ENCODE measurements at regions not wholly inside any gene's neighbourhood (a gene's known extent, or its start where the extent isn't known, plus 50 kb on each side); places are given as distances from the start of the nearest gene placed in this dataset.
A peak's percentile ranks its signal among the peaks of the same experiment; 100 is the strongest.
"Not testable (repeated sequence)": the region's sequence is repeated elsewhere in the genome, so short reads cannot be mapped to it uniquely, and the experiment has no call there.

GRCh38 chr11:134660416-134660815 lies 248.4 kb upstream of the B3GAT1 start:
- H3K4me3 ChIP-seq, result no peak overlapping the region
- no peaks in the 10 kb centered on the region for H3K9me3 ChIP-seq
- no peaks in the 10 kb centered on the region for H3K27me3 ChIP-seq
- no peak for DNase-seq
- H3K36me3 ChIP-seq, result no peaks in the 10 kb centered on the region

- Histone ChIP-seq H3K27me3 (no peaks in the 10 kb centered on the region), H3K4me3 (no peak overlapping the region), H3K9me3 (no peaks in the 10 kb centered on the region), H3K36me3 (no peaks in the 10 kb centered on the region)
- DNase-seq, result no peak
Measured at GRCh38 chr11:134659882-134660281, 247.8 kb upstream of the B3GAT1 start.

- Histone ChIP-seq H3K9me3 (no peaks in the 10 kb centered on the region), H3K36me3 (no peaks in the 10 kb centered on the region), H3K27me3 (no peaks in the 10 kb centered on the region), H3K4me3 (no peak overlapping the region)
- DNase-seq, result no peak
Measured at GRCh38 chr11:134658481-134659225, 246.6 kb upstream of the B3GAT1 start.

- DNase-seq, result no peak
- Histone ChIP-seq H3K27me3 (no peaks in the 10 kb centered on the region), H3K4me3 (no peak overlapping the region), H3K36me3 (no peaks in the 10 kb centered on the region), H3K9me3 (no peaks in the 10 kb centered on the region)
Measured at GRCh38 chr11:134657631-134658030, 245.6 kb upstream of the B3GAT1 start.

GRCh38 chr11:134656861-134657540 lies 245.0 kb upstream of the B3GAT1 start:
- H3K36me3 ChIP-seq, result no peaks in the 10 kb centered on the region
- no peaks in the 10 kb centered on the region for H3K9me3 ChIP-seq
- DNase-seq, result peak; percentile 66
- H3K4me3 ChIP-seq, result peak overlapping the region; percentile 25
- no peaks in the 10 kb centered on the region for H3K27me3 ChIP-seq

GRCh38 chr11:134656086-134656840 lies 244.2 kb upstream of the B3GAT1 start:
- H3K36me3 ChIP-seq, H3K4me3 ChIP-seq, H3K9me3 ChIP-seq, H3K27me3 ChIP-seq: not testable (repeated sequence)
- peak; percentile 18 for DNase-seq

- Histone ChIP-seq H3K9me3 (no peaks in the 10 kb centered on the region), H3K27me3 (peaks cover 9% of the 10 kb centered on the region; the same call in 1 of the 2 replicates), H3K4me3 (no peak overlapping the region), H3K36me3 (no peaks in the 10 kb centered on the region)
- no peak for DNase-seq
Measured at GRCh38 chr11:134655189-134655989, 243.3 kb upstream of the B3GAT1 start.

- H3K9me3 ChIP-seq, result no peaks in the 10 kb centered on the region
Measured at GRCh38 chr11:134654161-134654915, 242.3 kb upstream of the B3GAT1 start.

GRCh38 chr11:134652586-134653255 lies 240.7 kb upstream of the B3GAT1 start:
- DNase-seq, result no peak
- Histone ChIP-seq H3K9me3 (no peaks in the 10 kb centered on the region), H3K27me3 (peaks cover 16% of the 10 kb centered on the region; the same call in 1 of the 2 replicates), H3K4me3 (no peak overlapping the region), H3K36me3 (no peaks in the 10 kb centered on the region)

More at GRCh38 chr11:134654161-134654915, 242.3 kb upstream of the B3GAT1 start:
- DNase-seq, result no peak
- Histone ChIP-seq H3K27me3 (peaks cover 13% of the 10 kb centered on the region; the same call in 1 of the 2 replicates), H3K4me3 (no peak overlapping the region), H3K36me3 (no peaks in the 10 kb centered on the region)

- Histone ChIP-seq H3K9me3 (no peaks in the 10 kb centered on the region), H3K36me3 (no peaks in the 10 kb centered on the region), H3K4me3 (no peak overlapping the region), H3K27me3 (peaks cover 18% of the 10 kb centered on the region; the same call in 1 of the 2 replicates)
- DNase-seq, result no peak
Measured at GRCh38 chr11:134647066-134647743, 235.2 kb upstream of the B3GAT1 start.

GRCh38 chr11:134646561-134646960 lies 234.5 kb upstream of the B3GAT1 start:
- no peak for DNase-seq
- Histone ChIP-seq H3K4me3 (no peak overlapping the region), H3K27me3 (peaks cover 17% of the 10 kb centered on the region; the same call in 1 of the 2 replicates), H3K9me3 (no peaks in the 10 kb centered on the region), H3K36me3 (no peaks in the 10 kb centered on the region)

- no peak for DNase-seq
- H3K36me3 ChIP-seq, result no peaks in the 10 kb centered on the region
- H3K9me3 ChIP-seq, result no peaks in the 10 kb centered on the region
- H3K4me3 ChIP-seq, result no peak overlapping the region
- peaks cover 11% of the 10 kb centered on the region; the same call in 1 of the 2 replicates for H3K27me3 ChIP-seq
Measured at GRCh38 chr11:134645576-134645975, 233.5 kb upstream of the B3GAT1 start.

- Histone ChIP-seq H3K27me3 (peaks cover 5% of the 10 kb centered on the region; the same call in 1 of the 2 replicates), H3K9me3 (no peaks in the 10 kb centered on the region), H3K36me3 (no peaks in the 10 kb centered on the region), H3K4me3 (no peak overlapping the region)
- no peak for DNase-seq
Measured at GRCh38 chr11:134644476-134645456, 232.7 kb upstream of the B3GAT1 start.
